ENCODE measurements at regions not wholly inside any gene's neighbourhood (a gene's known extent, or its start where the extent isn't known, plus 50 kb on each side); places are given as distances from the start of the nearest gene placed in this dataset.

DNA sequence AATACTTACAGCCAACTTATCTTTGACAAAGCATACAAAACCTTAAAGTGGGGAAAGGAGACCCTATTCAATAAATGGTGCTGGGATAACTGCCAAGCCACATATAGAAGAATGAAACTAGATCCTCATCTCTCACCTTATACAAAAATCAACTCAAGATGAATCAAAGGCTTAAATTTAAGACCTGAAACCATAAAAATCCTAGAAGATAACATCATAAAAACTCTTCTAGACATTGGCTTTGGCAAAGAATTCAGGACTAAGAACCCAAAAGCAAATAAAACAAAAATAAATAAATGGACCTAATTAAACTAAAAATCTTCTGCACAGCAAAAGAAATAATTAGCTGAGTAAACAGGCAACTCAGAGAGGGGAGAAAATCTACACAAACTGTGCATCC is 335.6 kb upstream of the PBX1 start:
- no peak for TF ChIP-seq MAZ (CRISPR knock-in tag; conservative IDR thresholded peaks at IDR 0.05 in 1 of 2, IDR thresholded peaks at IDR 0.05 in 1 of 2)
- no peak for TF ChIP-seq TCF7L2 (IDR thresholded peaks at IDR 0.05; ENCODE audit: low read depth, low read length)
- no peak for TF ChIP-seq FOXJ3 (CRISPR knock-in tag; IDR thresholded peaks at IDR 0.05)
- TF ChIP-seq KDM5B (IDR thresholded peaks at IDR 0.05; ENCODE audit: insufficient replicate concordance, low read depth, low read length), result no peak
- TF ChIP-seq, protein P1, sequence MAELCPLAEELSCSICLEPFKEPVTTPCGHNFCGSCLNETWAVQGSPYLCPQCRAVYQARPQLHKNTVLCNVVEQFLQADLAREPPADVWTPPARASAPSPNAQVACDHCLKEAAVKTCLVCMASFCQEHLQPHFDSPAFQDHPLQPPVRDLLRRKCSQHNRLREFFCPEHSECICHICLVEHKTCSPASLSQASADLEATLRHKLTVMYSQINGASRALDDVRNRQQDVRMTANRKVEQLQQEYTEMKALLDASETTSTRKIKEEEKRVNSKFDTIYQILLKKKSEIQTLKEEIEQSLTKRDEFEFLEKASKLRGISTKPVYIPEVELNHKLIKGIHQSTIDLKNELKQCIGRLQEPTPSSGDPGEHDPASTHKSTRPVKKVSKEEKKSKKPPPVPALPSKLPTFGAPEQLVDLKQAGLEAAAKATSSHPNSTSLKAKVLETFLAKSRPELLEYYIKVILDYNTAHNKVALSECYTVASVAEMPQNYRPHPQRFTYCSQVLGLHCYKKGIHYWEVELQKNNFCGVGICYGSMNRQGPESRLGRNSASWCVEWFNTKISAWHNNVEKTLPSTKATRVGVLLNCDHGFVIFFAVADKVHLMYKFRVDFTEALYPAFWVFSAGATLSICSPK (IDR thresholded peaks at IDR 0.05; ENCODE audit: borderline replicate concordance), result no peak
- no peak for TF ChIP-seq PHF8 (IDR thresholded peaks at IDR 0.05; ENCODE audit: borderline replicate concordance, low read length)
- no peak for TF ChIP-seq POLR2A (conservative IDR thresholded peaks at IDR 0.05)
- TF ChIP-seq, protein P2, sequence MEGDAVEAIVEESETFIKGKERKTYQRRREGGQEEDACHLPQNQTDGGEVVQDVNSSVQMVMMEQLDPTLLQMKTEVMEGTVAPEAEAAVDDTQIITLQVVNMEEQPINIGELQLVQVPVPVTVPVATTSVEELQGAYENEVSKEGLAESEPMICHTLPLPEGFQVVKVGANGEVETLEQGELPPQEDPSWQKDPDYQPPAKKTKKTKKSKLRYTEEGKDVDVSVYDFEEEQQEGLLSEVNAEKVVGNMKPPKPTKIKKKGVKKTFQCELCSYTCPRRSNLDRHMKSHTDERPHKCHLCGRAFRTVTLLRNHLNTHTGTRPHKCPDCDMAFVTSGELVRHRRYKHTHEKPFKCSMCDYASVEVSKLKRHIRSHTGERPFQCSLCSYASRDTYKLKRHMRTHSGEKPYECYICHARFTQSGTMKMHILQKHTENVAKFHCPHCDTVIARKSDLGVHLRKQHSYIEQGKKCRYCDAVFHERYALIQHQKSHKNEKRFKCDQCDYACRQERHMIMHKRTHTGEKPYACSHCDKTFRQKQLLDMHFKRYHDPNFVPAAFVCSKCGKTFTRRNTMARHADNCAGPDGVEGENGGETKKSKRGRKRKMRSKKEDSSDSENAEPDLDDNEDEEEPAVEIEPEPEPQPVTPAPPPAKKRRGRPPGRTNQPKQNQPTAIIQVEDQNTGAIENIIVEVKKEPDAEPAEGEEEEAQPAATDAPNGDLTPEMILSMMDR (IDR thresholded peaks at IDR 0.05 in 2 of 3, conservative IDR thresholded peaks at IDR 0.05 in 1 of 3; ENCODE audit: insufficient read depth in 2 of 3, low read depth in 1 of 3, low read length in 3 of 3), result no peak
- TF ChIP-seq CHD2 (IDR thresholded peaks at IDR 0.05; ENCODE audit: low read depth, low read length), result no peak
- TF ChIP-seq, protein P3, sequence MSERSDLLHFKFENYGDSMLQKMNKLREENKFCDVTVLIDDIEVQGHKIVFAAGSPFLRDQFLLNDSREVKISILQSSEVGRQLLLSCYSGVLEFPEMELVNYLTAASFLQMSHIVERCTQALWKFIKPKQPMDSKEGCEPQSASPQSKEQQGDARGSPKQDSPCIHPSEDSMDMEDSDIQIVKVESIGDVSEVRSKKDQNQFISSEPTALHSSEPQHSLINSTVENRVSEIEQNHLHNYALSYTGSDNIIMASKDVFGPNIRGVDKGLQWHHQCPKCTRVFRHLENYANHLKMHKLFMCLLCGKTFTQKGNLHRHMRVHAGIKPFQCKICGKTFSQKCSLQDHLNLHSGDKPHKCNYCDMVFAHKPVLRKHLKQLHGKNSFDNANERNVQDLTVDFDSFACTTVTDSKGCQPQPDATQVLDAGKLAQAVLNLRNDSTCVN (CRISPR knock-in tag; IDR thresholded peaks at IDR 0.05), result no peak
- TF ChIP-seq, protein P4, sequence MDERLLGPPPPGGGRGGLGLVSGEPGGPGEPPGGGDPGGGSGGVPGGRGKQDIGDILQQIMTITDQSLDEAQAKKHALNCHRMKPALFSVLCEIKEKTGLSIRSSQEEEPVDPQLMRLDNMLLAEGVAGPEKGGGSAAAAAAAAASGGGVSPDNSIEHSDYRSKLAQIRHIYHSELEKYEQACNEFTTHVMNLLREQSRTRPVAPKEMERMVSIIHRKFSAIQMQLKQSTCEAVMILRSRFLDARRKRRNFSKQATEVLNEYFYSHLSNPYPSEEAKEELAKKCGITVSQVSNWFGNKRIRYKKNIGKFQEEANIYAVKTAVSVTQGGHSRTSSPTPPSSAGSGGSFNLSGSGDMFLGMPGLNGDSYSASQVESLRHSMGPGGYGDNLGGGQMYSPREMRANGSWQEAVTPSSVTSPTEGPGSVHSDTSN (CRISPR knock-in tag; IDR thresholded peaks at IDR 0.05; ENCODE audit: low read depth), result no peak
- TF ChIP-seq, protein P4 (tag; conservative IDR thresholded peaks at IDR 0.05; ENCODE audit: low read depth), result no peak

Data from K562 (cell line).